ENCODE measurements at regions not wholly inside any gene's neighbourhood (a gene's known extent, or its start where the extent isn't known, plus 50 kb on each side); places are given as distances from the start of the nearest gene placed in this dataset.

- CTCF ChIA-PET (ENCODE audit: low intra/inter-chr PET ratio, low total read pairs): no interaction called here
- H3K27me3 ChIP-seq (ENCODE audit: control insufficient read depth in 1 of 2, insufficient read depth in 2 of 2, low read length in 2 of 2): no peaks in the 10 kb centered on the region
- H4K20me1 ChIP-seq (ENCODE audit: insufficient read depth, low read length): no peaks in the 10 kb centered on the region
- intact Hi-C loops (cut with micrococcal nuclease; ENCODE audit: unreplicated experiment): no loop called here
- no peaks in the 10 kb centered on the region for H3K36me3 ChIP-seq (replicated peaks in 1 of 2; ENCODE audit: control insufficient read depth in 1 of 2, insufficient read depth in 2 of 2, low read length in 2 of 2)
- H3K4me1 ChIP-seq (ENCODE audit: insufficient read depth, low read length): no peaks in the 10 kb centered on the region
- no peak overlapping the region for H3K9ac ChIP-seq (ENCODE audit: insufficient read depth, low read depth, low read length)
- H3K9me3 ChIP-seq (ENCODE audit: low read length): no peaks in the 10 kb centered on the region
- H3K79me2 ChIP-seq (ENCODE audit: insufficient read depth, low read length): no peaks in the 10 kb centered on the region
- no peak overlapping the region for H3K27ac ChIP-seq (ENCODE audit: extremely low read length, insufficient read depth, low read length)
- TF ChIP-seq CAMTA2 (CRISPR knock-in tag; IDR thresholded peaks at IDR 0.05; ENCODE audit: borderline replicate concordance) (no peak), ZNF350 (CRISPR knock-in tag; IDR thresholded peaks at IDR 0.05; ENCODE audit: borderline replicate concordance, low read depth) (no peak), PTBP1 (IDR thresholded peaks at IDR 0.05; ENCODE audit: low read depth, low read length, poor library complexity, severe bottlenecking) (no peak), RBM22 (optimal IDR thresholded peaks at IDR 0.05; ENCODE audit: low read length) (no peak), RAD21 (CRISPR knock-in tag; IDR thresholded peaks at IDR 0.05) (no peak), RFXAP (CRISPR knock-in tag; IDR thresholded peaks at IDR 0.05; ENCODE audit: borderline replicate concordance) (no peak), NFRKB (IDR thresholded peaks at IDR 0.05) (no peak), ZNF878 (CRISPR knock-in tag; IDR thresholded peaks at IDR 0.05) (no peak), CREB1 (IDR thresholded peaks at IDR 0.05) (no peak), CREB1 (CRISPR knock-in tag; IDR thresholded peaks at IDR 0.05) (no peak), ZNF20 (CRISPR knock-in tag; IDR thresholded peaks at IDR 0.05) (no peak), GLI4 (CRISPR knock-in tag; IDR thresholded peaks at IDR 0.05; ENCODE audit: borderline replicate concordance) (no peak), ZNF232 (CRISPR knock-in tag; IDR thresholded peaks at IDR 0.05; ENCODE audit: borderline replicate concordance) (no peak), JUN (CRISPR knock-in tag; IDR thresholded peaks at IDR 0.05) (no peak), SP1 (IDR thresholded peaks at IDR 0.05) (no peak), SP1 (CRISPR knock-in tag; IDR thresholded peaks at IDR 0.05) (no peak), CBX2 (IDR thresholded peaks at IDR 0.05; ENCODE audit: low read depth, low read length) (no peak), CBX2 (CRISPR knock-in tag; IDR thresholded peaks at IDR 0.05; ENCODE audit: low read depth) (no peak), JUND (CRISPR knock-in tag; IDR thresholded peaks at IDR 0.05) (no peak), ZSCAN30 (CRISPR knock-in tag; IDR thresholded peaks at IDR 0.05) (no peak), TBL1XR1 (IDR thresholded peaks at IDR 0.05; ENCODE audit: borderline replicate concordance, low read length, partially characterized antibody) (no peak)
- POLR2A ChIA-PET: no interaction called here
- DNase-seq (ENCODE audit: low spot score) (no peak), FAIRE-seq (no peak), ATAC-seq (no peak)
- in situ Hi-C loops (cut with HindIII; ENCODE audit: extremely low pct_ligation_motif_present, low pct_unique_long_range_greater_than_20kb): no loop called here
- no peak overlapping the region for H2AFZ ChIP-seq (ENCODE audit: low read length)
- no peak overlapping the region for H3K4me3 ChIP-seq (replicated peaks in 1 of 3; ENCODE audit: insufficient read depth in 1 of 3, low read depth in 2 of 3, low read length in 3 of 3)
- no TSS peak for BruUV-seq (replicated peaks)
- H3K4me2 ChIP-seq (ENCODE audit: low read depth, low read length): no peak overlapping the region
Measured at GRCh38 chr1:111063595-111063994, 76.3 kb downstream of the DRAM2 start.

Data from HepG2 (cell line).